ENCODE measurements at regions not wholly inside any gene's neighbourhood (a gene's known extent, or its start where the extent isn't known, plus 50 kb on each side); places are given as distances from the start of the nearest gene placed in this dataset.

GRCh38 chr2:221073326-221074049 is 498.6 kb downstream of the EPHA4 start:
- DNase-seq (ENCODE audit: low read depth): no peak
- no peak for TF ChIP-seq CTCF (IDR thresholded peaks at IDR 0.05; ENCODE audit: low read length, missing control alignments)
- no peak overlapping the region for H3K4me3 ChIP-seq (replicated peaks; ENCODE audit: low read depth, low read length)

GRCh38 chr2:221074238-221074637 is 497.9 kb downstream of the EPHA4 start:
- no peak for DNase-seq (ENCODE audit: low read depth)
- no peak for TF ChIP-seq CTCF (IDR thresholded peaks at IDR 0.05; ENCODE audit: low read length, missing control alignments)
- H3K4me3 ChIP-seq (replicated peaks; ENCODE audit: low read depth, low read length): no peak overlapping the region

GRCh38 chr2:221075203-221075602 is 496.9 kb downstream of the EPHA4 start:
- DNase-seq (ENCODE audit: low read depth): peak; percentile 30
- TF ChIP-seq CTCF (IDR thresholded peaks at IDR 0.05; ENCODE audit: low read length, missing control alignments): no peak
- H3K4me3 ChIP-seq (replicated peaks; ENCODE audit: low read depth, low read length): no peak overlapping the region

GRCh38 chr2:221077251-221077650 is 494.9 kb downstream of the EPHA4 start:
- no peak overlapping the region for H3K4me3 ChIP-seq (replicated peaks; ENCODE audit: low read depth, low read length)
- no peak for TF ChIP-seq CTCF (IDR thresholded peaks at IDR 0.05; ENCODE audit: low read length, missing control alignments)
- no peak for DNase-seq (ENCODE audit: low read depth)

GRCh38 chr2:221077799-221078198 is 494.3 kb downstream of the EPHA4 start:
- no peak overlapping the region for H3K4me3 ChIP-seq (replicated peaks; ENCODE audit: low read depth, low read length)
- no peak for TF ChIP-seq CTCF (IDR thresholded peaks at IDR 0.05; ENCODE audit: low read length, missing control alignments)
- DNase-seq (ENCODE audit: low read depth): no peak

GRCh38 chr2:221085341-221085900 is 486.7 kb downstream of the EPHA4 start:
- DNase-seq (ENCODE audit: low read depth): no peak
- no peak overlapping the region for H3K4me3 ChIP-seq (replicated peaks; ENCODE audit: low read depth, low read length)
- no peak for TF ChIP-seq CTCF (IDR thresholded peaks at IDR 0.05; ENCODE audit: low read length, missing control alignments)

GRCh38 chr2:221085936-221086335 is 486.2 kb downstream of the EPHA4 start:
- no peak for TF ChIP-seq CTCF (IDR thresholded peaks at IDR 0.05; ENCODE audit: low read length, missing control alignments)

More at GRCh38 chr2:221085936-221086335, 486.2 kb downstream of the EPHA4 start:
- DNase-seq (ENCODE audit: low read depth): no peak
- H3K4me3 ChIP-seq (replicated peaks; ENCODE audit: low read depth, low read length): no peak overlapping the region
